NCI-H2029 (cell line): ENCODE measurements at regions not wholly inside any gene's neighbourhood (a gene's known extent, or its start where the extent isn't known, plus 50 kb on each side); places are given as distances from the start of the nearest gene placed in this dataset.

Experiments used
- DNase-seq: peaks from one replicate; lab custom pipeline; 2025; lab: John Stamatoyannopoulos, UW

DNA sequence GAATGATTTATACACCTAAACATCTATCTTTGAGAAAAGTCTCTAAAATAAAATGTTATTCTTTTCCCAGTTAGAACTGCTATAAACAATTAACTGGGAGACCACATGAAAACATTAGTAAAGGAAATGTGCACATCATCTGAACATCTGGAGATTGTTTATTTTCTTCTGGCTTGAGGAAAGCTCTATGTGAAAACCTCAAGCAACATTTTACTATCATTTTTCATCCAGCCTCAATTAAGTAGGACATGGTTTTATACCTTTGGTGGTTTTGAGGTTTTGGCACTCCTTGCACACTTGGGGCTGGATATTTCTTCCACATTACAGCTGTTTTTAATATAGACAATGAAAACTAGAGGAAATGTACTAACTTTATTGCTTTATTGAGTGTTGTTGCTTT is 609.5 kb upstream of the SLC8A1 start:
- no peak for DNase-seq

DNA sequence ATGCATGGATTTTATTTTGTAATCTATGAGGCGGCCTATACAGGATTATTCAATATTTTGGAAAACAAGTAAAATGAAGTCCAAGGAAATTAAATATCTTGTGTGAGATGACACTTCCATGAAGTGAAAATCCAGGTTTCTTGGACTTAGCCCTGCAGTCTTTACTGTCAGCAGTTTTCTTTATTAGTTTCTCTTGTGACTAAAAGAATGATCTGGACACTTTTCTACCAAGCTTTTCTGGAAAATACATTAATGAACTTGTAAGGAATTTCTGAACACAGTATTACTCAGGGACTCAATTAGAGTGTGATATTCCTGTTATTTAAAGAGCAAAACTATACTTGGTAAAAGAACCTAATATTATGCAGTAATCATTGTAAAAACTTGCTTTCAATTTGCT is 610.4 kb upstream of the SLC8A1 start:
- DNase-seq, result no peak

DNA sequence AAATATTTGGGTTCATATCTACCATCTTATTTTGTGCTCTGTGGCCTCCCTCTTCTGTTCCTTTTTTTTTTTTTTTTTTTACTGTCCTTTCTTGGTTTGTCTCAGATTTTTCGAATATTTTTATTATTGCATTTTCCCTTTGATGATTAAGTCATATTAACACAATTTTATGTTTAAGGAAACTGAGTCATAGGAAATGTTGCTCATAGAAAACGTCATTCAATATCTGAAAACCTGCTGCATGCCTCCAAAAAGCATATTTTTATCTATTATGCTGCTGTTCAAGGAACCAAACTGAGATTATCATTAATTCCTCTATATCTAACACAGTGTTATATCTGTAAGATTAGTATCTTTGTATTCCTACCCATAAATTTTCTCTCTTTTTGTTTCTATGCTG is 614.3 kb upstream of the SLC8A1 start:
- no peak for DNase-seq

DNA sequence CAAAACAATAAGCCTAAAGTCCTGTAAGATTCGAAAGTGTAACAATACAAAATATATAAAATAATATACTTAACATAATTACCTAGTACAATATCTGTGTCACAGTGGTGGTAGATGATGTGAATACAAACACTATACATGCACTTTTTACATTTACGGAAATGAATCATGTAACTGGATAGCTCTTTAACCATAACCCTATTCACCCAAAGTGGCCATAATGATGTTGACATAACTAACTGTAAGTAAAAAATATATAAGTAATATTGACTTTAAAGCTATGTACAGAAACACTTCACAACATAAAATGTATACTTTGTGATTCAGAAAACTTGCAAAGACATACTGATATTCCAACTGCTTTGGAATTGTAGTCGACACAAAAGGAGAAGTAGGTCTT is 616.9 kb upstream of the SLC8A1 start:
- no peak for DNase-seq

DNA sequence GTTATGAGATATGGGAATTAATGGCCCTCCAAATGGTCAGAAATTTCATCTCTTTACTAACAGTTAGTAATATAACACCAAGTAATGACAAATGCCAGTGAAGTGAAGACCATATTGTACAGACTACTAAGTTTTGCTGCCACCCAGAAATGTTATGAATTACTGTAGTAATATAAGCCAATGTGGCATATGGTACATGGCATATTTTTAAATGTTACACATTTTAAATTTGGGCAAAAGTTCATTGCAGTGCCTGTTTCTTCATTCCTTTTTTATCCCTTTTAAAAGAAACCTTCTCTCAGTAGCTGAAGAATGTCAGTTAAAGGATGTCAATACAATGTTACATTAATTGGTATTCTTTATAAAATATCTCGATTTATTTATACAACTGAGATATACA is 626.5 kb upstream of the SLC8A1 start:
- DNase-seq, result no peak

DNA sequence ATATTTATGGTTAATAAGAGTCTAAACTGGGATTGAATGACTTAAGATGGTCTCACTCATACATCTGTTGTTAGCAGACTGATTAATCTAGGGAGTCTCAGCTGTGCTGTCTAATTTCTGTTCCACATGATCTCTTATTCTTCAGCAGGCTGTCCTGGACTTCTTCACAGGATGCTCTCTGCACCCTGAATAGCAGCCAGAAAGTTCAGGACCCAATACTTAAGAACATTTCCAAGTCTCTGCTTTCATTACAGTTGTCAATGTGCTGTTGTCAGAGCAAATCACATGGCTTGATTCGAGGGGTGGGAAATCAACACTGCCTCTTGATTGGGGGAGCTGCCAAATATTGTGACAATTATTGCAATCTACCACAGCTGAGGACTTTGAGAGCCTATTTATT is 627.1 kb upstream of the SLC8A1 start:
- DNase-seq, result no peak

DNA sequence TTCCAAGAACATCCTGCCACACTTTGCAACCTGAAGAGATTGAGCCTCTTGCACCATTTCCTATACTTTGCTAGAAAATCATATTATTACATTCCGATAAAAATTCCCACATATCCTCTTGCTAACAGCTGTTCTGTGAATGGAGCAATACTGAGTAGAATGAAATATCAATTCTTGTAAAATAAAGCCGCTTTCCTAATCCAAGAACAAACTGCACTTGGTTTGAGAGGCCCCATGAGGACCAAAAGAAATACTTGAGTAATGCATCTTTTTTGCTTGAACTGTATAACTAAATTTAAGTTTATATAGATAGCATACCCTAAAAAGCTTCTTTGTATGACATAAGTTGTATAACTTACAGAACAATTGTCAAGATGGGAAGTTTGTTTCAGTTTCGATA is 632.4 kb upstream of the SLC8A1 start:
- no peak for DNase-seq

DNA sequence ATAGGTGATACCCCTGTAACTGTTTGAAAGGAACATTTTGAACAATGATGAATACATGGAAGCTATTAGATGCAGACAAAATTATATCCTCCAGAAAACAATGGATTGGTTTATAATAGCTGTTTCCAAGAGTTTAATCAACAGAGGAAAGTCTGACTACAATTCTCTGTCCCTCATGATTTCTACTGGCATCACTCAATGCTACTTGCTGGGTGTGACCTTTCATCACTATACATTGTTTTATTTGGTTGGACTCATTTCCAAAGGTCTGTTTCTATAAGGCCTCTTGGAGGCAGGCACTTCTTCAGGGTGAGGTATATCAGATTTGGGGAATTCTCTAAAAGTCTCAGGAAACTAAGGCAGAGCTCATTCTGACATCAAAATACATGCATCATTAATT is 636.1 kb upstream of the SLC8A1 start:
- DNase-seq, result no peak

DNA sequence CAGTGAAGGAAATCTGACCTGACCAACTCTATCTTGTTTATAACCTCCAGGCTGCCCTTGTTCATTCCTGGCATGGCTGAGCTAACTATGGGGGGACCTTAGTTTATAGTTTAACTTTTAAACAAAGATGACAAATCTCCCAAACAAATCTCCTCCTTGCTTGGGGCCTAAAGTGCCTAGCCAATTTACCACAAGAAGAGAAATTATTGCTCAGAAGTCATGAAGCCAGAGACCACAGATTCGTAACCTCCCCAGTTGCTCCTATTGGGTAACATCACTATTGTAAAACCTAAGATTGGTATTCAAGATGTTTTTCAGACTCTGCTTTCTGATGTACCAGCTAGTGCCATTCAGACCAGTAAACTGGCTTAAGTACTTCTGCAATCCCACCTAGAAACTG is 649.4 kb upstream of the SLC8A1 start:
- no peak for DNase-seq

DNA sequence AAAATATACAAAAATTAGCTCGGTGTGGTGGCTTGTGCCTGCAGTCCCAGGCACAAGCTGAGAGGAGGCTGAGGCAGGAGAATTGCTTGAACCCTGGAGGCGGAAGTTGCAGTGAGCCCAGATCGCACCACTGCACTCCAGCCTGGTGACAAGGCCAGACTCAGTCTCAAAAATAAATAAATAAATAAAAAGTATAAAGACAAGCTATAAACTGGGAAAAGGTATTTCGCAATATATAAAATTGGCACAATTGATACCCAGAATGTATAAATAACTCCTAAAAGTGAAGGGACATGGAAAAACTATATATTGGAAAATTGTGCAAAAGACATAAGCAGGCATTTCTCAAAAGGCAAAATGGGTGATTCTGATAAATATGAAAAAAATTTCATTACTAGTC is 657.9 kb upstream of the SLC8A1 start:
- DNase-seq, result no peak

DNA sequence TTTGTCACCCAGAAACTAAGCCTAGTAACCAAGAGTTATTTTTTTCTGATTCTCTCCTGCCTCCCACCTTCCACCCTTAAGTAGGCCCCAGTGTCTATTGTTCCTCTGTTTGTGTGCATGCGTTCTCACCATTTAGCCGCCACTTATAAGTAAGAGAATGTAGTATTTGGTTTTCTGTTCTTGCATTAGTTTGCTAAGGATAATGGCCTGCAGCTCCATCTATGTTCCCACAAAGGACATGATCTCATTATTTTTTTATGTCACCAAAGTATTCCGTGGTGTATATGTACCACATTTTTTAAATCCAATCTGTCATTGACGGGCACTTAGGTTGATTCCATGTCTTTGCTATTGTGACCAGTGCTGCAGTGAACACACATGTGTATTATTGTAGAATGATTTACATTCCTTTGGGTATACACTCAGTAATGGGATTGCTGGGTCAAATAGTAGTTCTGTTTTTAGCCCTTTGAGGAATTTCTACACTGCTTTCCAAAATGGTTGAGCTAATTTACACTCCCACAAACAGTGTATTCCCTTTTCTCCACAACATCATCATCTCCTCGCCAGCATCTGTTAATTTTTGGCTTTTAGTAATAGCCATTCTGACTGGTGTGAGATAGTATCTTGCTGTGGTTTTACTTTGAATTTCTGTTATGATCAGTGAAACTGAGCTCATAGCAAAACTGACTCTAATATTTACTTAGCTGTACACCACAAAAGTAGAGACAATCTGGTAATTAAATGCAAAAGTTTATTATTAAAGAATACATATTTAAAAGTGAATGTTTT is 660.1 kb upstream of the SLC8A1 start:
- DNase-seq, result no peak

DNA sequence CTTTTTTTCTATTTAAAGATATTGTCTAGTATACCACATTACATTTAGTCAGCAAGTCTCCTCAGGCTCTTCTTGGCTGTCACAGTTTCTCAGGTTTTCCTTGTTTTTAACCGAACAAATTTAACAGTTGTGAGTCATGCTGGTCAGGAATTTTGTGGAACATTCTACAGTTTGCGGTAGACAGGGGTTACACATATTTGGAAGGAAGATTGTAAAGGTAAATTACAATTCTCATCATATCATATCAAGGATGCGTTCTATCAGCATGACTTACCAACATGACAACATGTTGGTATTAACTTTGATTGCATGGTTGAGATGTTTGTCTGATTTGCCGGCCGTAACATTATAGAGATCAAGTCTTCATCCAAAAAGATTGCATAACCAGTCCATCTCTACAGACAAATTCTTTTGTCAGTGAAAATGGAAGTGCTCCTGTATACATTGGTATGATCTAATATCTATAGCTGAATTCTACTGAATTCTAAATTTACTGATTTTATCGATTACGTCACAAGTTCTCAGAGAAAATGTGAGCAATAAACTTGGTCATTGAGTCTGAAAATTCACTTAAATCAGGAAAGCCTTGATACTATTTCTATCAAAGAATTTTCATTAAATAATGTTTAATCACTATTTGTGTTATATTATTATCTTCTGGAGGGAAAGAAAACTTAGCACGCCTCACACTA is 664.4 kb upstream of the SLC8A1 start:
- DNase-seq, result no peak

DNA sequence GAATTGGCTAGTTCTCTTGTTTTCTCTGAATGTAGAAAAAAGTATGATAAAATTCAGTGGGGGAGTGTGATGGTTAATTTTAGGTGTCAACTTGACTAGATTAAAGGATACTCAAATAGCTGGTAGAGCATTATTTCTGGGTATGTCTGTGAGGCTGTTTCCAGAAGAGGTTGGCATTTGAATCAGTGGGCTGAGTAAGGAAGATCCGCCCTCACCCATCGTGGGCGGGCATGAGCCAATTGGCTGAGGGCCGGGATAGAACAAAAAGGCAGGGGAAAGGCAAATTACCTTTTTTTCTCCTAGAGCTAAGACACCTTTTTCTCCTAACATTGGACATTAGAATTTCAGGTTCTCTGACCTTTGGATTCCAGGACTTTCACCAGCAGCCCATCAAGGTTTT is 667.6 kb upstream of the SLC8A1 start:
- DNase-seq, result no peak

DNA sequence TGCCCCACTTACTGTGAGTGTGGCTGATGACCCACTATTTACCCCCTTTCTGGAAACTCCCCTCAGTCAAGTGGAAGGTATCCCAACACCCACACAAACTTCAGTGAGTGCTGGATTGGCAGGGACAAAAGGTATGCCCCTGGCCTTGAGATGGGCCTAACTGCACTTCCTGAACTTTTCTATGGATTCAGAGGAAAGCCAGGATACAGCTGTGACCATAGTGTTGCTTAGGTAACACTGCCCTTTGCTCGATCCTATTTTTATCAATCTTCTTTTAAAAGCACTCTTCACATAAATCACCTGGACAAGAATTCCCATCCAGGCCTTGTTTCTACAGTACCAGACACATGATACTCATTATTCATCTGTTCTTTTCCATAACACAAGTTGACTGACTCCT is 671.5 kb upstream of the SLC8A1 start:
- no peak for DNase-seq

DNA sequence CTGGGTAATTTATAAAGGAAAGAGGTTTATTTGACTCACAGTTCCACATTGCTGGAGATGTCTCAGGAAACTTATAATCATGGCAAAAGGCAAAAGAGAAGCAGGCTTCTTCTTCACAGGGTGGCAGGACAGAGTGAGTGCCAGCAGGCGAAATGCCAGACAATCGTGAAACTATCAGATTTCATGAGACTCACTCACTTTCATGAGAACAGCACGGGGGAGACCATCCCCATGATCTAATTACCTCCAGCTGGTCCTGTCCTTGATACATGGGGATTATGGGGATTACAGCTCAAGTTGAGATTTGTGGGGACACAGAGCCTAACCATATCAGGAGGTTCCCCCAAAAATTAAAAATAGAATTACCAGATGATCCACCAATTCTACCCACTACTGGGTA is 675.5 kb upstream of the SLC8A1 start:
- DNase-seq, result no peak

DNA sequence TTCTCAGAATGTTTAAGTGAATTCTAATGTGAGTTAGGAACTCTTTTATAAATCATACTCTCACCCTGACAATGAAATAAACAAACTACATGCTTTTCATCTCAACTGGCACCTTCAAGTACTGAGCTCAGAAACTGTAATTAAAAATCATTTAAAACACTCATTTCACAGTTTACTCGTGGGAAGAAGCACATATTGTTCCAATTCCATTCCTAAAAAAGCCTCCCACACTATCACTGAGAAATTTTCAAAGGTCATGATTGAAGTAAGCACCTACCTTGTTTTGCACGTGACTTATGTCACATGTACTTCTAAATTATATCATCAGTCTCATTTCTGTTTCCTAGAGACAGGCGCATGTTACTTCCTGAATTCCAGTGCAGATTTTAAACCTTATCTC is 678.1 kb upstream of the SLC8A1 start:
- DNase-seq, result no peak

DNA sequence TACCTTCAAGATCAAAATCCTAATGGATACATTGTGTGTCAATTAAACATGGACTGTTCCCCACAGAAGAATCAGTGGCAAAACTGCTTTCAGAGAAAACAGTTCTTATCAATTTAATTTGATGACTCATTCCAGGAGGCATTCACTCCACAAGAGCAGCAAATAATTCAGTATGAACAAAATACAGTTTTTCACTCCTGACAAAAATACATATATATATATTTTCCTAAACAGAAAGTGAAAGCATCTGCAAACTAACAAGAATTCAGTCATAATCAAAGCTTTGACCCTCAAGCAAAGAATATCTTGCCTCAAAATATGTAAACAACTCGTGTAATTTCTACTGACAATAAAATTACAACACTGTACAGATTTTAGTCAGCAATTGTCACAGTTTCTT is 685.1 kb upstream of the SLC8A1 start:
- no peak for DNase-seq

DNA sequence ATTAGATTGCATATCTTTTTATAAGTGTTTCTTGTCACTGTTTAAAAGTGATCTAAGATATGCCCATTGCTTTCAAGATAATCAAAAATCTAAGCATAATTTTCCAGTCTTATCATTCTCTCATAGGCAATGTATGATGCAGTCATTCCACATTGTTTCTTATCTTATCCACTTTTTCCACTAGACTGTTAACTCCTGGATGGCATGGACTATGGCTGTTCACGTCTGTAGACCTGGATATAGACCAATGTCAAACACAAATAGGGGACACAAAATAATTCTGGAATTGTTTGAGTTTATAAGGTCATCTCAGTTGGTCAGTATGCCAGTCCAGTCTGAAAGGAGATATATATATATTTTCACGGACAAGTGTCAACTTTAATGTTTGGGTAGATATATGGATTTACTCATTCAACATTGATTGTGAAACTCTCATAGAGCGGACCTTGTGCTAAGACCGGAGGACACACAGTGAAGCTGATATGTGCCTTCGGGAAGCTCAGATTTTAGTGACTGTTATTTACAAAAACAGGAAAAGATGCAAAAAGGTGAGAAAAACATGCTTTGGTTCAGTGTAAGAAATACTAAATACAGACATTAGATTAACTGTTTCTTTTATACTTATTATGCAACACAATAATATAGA is 689.4 kb upstream of the SLC8A1 start:
- DNase-seq, result no peak

DNA sequence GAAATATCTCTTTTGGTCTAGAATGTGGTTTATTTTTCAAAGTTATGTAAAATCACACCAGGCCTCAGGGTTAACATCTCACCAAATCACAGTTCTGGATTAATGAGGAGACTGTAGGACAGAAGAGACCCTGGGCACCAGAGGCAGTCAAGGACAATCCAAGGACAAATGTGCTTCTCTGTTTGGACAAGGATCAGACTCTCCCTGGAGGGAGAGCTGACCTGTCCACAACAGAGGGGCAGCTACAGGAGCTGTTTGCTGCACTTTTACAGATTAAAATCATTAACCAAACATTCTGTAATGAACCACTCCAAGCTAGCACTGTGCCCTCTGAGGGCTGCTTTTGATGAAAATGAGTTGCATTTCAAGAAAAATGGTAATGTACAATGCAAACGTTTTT is 690.6 kb upstream of the SLC8A1 start:
- DNase-seq, result no peak

DNA sequence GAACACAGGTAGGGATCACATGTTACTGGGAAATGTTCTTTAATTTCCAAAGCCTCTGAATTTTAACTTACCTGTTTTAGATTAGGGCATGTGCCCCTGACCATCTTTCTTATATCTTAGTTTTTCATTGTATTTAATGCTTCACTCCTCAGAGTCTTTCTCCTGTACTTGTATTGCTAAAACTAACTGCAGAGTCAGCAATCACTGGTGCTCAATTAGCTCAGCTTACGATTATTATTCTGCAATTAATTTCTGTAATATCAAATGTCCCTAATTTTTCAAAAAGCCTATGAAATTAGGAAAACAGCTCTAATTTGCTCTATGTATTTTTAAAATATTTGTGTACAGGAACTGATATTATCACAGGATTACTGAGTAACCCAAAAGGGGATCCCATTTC is 693.2 kb upstream of the SLC8A1 start:
- DNase-seq, result no peak

DNA sequence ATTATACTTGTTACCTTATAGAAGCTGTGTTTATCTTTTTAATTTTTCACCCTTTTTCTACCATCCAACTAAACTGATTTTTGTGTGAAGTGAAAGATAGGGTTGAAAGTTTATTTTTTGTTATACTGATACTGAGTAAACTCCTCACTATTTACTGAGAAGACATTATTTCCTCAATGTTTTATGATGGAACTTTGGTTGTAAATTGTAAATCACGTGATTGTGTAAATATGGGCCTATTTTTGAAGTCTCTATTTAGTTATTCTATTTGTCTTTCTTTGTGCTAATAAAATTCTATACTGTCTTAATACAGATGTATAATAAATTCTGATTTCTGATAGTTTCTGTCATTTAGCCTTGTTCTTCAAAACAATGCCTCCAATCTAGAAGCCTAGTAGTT is 697.2 kb upstream of the SLC8A1 start:
- no peak for DNase-seq

DNA sequence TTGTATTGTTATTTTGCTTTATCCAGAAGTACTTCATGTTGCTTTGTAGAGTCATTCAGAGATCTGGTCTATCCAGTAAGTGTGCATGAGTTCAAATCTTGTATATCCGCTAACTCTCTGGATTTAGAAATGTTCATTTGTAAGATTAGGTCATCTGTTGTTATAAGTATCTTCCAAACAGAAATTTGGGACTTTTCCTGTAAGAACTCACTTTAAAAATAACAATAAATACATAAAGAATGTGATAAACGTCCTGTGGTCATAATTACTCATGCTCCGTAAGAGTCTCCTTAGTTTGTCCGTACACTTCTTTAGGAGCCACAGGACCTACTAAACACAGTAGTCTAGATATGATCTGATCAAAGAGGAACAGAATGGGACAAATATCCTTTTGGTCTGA is 699.9 kb upstream of the SLC8A1 start:
- DNase-seq, result no peak

DNA sequence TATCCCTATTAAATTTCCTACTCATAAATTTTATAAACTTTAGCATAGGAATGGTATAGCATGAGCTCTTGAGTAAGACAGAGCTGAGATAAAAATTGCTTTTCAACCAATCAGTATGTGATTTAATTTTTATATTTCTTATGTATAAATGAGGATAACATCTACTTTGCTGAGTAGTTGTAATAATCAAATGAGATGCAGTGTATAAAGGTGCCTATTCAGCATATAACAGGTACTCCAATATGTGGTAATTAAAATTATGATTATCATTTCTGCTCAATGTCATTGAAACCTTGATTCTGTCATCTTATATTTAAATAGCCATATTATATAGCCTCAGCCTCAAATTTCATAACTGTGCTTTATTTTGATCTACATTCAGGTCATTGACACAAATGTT is 700.4 kb upstream of the SLC8A1 start:
- DNase-seq, result no peak

DNA sequence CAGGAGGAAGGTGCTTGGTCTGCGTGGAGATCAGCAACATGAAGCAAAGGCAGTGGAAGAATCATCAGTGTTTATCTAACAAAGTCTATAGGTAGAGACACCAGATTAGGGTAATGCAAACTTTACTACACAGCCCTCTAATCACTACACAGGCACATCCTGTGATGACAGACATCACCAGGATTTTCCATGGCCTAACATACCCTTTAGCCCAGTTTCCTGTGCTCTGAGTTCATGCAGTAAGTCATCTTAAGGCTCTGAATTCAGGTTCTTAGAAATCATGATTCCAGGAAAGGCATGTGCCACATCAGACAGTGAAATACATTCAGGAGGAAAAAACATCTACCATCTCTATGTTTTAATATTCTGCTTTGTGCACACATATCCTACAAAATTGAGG is 708.5 kb upstream of the SLC8A1 start:
- no peak for DNase-seq
